SK-N-SH treated with all-trans-retinoic acid at 6 μM for 48 hours (cell line): ENCODE measurements at regions not wholly inside any gene's neighbourhood (a gene's known extent, or its start where the extent isn't known, plus 50 kb on each side); places are given as distances from the start of the nearest gene placed in this dataset.

Source experiments
- GLIS3 ChIP-seq: fragments of 250-450 bp; sonication (Bioruptor Pico); IDR thresholded peaks from 2 replicates; pipeline ENCODE4 v1.5.0; 2020; ENCODE audit warnings: mild to moderate bottlenecking, moderate library complexity
- OSR1 ChIP-seq: fragments of 250-450 bp; sonication (Bioruptor Pico); IDR thresholded peaks from 2 replicates; pipeline ENCODE4 v1.8.0; 2022; ENCODE audit warnings: moderate library complexity, mild to moderate bottlenecking, inconsistent platforms
- RARB ChIP-seq: fragments of 250-450 bp; sonication (Bioruptor Pico); IDR thresholded peaks from 2 replicates; pipeline ENCODE4 v1.8.0; 2021; ENCODE audit warnings: mild to moderate bottlenecking, moderate library complexity
- ZC3H10 ChIP-seq: fragments of 250-450 bp; sonication (Bioruptor Pico); IDR thresholded peaks from 2 replicates; pipeline ENCODE4 v1.5.1; 2021; ENCODE audit warnings: mild to moderate bottlenecking, moderate library complexity
- ZFP30 ChIP-seq: fragments of 450-650 bp; formaldehyde crosslinking; IDR thresholded peaks from 2 replicates; pipeline ENCODE4 v1.5.0; 2022; ENCODE audit warnings: mild to moderate bottlenecking, moderate library complexity
- ZNF565 ChIP-seq: fragments of 450-650 bp; formaldehyde crosslinking; conservative IDR thresholded peaks from 2 replicates; pipeline ENCODE4 v1.5.0; 2020; ENCODE audit warnings: low read depth, mild to moderate bottlenecking, moderate library complexity
- ZNF70 ChIP-seq: fragments of 450-650 bp; formaldehyde crosslinking; IDR thresholded peaks from 2 replicates; pipeline ENCODE4 v1.5.0; 2020; ENCODE audit warnings: mild to moderate bottlenecking, moderate library complexity
- TF ChIP-seq, protein P1 (sequence below): fragments of 250-450 bp; sonication (Bioruptor Pico); IDR thresholded peaks from 2 replicates; pipeline ENCODE4 v1.5.1; 2020; ENCODE audit warnings: low read depth, mild to moderate bottlenecking, moderate library complexity

DNA sequence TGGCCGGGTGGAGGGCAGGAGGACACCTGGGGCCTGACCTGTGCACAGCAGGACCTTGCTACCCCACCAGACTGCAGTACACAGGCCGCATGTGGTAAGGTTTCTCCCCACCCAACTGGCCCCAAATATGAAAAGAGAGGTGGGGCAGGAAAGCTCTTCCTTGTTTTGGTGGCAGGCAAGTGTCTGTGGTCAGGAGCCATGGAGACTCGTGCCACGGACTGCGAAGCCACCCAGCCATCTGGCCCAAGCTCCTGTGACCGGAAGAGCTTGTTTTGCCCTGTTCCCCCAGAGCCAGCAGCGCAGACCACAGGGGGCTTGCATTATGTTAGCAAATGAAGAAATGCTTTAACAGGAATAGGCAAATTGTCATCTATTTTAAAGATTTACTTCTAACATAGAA is 54.9 kb downstream of the OLIG1 start:
- TF ChIP-seq ZC3H10 (CRISPR knock-in tag): no peak
- no peak for TF ChIP-seq OSR1 (CRISPR knock-in tag)
- no peak for TF ChIP-seq RARB (CRISPR knock-in tag)
- no peak for TF ChIP-seq ZNF565 (CRISPR knock-in tag)
- TF ChIP-seq, protein P1, sequence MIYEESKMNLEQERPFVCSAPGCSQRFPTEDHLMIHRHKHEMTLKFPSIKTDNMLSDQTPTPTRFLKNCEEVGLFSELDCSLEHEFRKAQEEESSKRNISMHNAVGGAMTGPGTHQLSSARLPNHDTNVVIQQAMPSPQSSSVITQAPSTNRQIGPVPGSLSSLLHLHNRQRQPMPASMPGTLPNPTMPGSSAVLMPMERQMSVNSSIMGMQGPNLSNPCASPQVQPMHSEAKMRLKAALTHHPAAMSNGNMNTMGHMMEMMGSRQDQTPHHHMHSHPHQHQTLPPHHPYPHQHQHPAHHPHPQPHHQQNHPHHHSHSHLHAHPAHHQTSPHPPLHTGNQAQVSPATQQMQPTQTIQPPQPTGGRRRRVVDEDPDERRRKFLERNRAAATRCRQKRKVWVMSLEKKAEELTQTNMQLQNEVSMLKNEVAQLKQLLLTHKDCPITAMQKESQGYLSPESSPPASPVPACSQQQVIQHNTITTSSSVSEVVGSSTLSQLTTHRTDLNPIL (CRISPR knock-in tag): no peak
- no peak for TF ChIP-seq ZFP30
- no peak for TF ChIP-seq ZNF70 (CRISPR knock-in tag)
- no peak for TF ChIP-seq GLIS3 (CRISPR knock-in tag)
